Testis (tissue), 2 donors: ENCODE measurements at regions not wholly inside any gene's neighbourhood (a gene's known extent, or its start where the extent isn't known, plus 50 kb on each side); places are given as distances from the start of the nearest gene placed in this dataset.

Source experiments
- POLR2A ChIP-seq: fragments of 450-650 bp; IDR thresholded peaks from one replicate; pipeline ENCODE4 v1.6.1; 2017; ENCODE audit warnings: antibody characterized with exemption, mild to moderate bottlenecking, moderate library complexity
- TF ChIP-seq, protein P1 (sequence below), 3 experiments: fragments of 450-650 bp in 2 of 3; fragments of 200-600 bp in 1 of 3; sonication (generic) in 1 of 3; IDR thresholded peaks; one replicate each; pipeline ENCODE4 v1.5.1; 2016 to 2019; ENCODE audit warnings: antibody characterized with exemption in 3 of 3, mild to moderate bottlenecking in 2 of 3, moderate library complexity in 1 of 3

DNA sequence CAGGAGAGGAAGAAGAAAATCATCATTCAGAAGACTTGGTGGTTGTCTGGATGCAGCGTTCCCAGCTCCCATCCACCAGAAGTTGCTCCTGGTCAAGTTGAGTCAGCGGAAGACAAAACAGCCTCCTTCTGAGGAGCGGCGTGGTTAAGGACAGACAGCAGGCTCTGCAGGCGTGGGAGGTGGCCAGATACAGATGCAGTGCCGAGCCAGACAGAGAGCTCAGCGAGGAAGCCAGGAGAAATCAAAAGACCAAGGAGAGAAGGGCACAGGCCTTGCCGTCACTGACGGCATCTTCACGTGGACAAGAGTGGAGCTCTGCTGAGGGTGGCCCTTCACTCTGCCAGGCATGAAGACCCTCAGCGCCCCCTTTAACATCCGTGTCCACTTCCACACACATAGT, 158.5 kb downstream of the THBS2 start:
- TF ChIP-seq, protein P1, sequence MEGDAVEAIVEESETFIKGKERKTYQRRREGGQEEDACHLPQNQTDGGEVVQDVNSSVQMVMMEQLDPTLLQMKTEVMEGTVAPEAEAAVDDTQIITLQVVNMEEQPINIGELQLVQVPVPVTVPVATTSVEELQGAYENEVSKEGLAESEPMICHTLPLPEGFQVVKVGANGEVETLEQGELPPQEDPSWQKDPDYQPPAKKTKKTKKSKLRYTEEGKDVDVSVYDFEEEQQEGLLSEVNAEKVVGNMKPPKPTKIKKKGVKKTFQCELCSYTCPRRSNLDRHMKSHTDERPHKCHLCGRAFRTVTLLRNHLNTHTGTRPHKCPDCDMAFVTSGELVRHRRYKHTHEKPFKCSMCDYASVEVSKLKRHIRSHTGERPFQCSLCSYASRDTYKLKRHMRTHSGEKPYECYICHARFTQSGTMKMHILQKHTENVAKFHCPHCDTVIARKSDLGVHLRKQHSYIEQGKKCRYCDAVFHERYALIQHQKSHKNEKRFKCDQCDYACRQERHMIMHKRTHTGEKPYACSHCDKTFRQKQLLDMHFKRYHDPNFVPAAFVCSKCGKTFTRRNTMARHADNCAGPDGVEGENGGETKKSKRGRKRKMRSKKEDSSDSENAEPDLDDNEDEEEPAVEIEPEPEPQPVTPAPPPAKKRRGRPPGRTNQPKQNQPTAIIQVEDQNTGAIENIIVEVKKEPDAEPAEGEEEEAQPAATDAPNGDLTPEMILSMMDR (IDR thresholded peaks at IDR 0.05), result no peak
- TF ChIP-seq POLR2A, result no peak
